PC-3 (cell line): ENCODE measurements at regions not wholly inside any gene's neighbourhood (a gene's known extent, or its start where the extent isn't known, plus 50 kb on each side); places are given as distances from the start of the nearest gene placed in this dataset.

ENCODE experiments used
- ATAC-seq: fragments of 200-7000 bp; cut with Tn5 transposase; 2 replicates; pipeline ENCODE4 v1.9.1; 2020; ENCODE audit warnings: mild to moderate bottlenecking, moderate library complexity
- BruUV-seq: library from RNA; stranded (reverse); fragments of 400-500 nt; replicated peaks from 2 replicates; lab custom pipeline; 2021; lab: Mats Ljungman, UMichigan
- CTCF ChIA-PET: fragments of 300-600 bp; sonication (Branson Sonifier 250); formaldehyde crosslinking; loops from one replicate; lab custom pipeline; 2022; ENCODE audit warnings: antibody characterized with exemption; lab: Charles Lee
- POLR2A ChIA-PET: fragments of 300-600 bp; sonication (Branson Sonifier 250); formaldehyde crosslinking; loops from one replicate; lab custom pipeline; 2022; ENCODE audit warnings: antibody characterized with exemption; ENCODE audit not compliant: unreplicated experiment; lab: Charles Lee
- DNase-seq: peaks from one replicate; pipeline ENCODE4 v3.0.0-alpha.2; 2015
- H2AFZ ChIP-seq: fragments of 300-600 bp; sonication (generic); 2 replicates; pipeline ENCODE4 v1.6.0; 2016; ENCODE audit warnings: antibody characterized with exemption, low read length
- H3F3A ChIP-seq: fragments of 300-600 bp; sonication (generic); one replicate; pipeline ENCODE4 v1.6.0; 2017; ENCODE audit warnings: antibody characterized with exemption, low read length, control low read depth, mild to moderate bottlenecking; ENCODE audit not compliant: unreplicated experiment
- H3K27ac ChIP-seq: fragments of 300-600 bp; sonication (generic); 2 replicates; pipeline ENCODE4 v1.5.1; 2016; ENCODE audit warnings: mild to moderate bottlenecking, low read length
- H3K27me3 ChIP-seq: fragments of 300-600 bp; sonication (generic); 2 replicates; pipeline ENCODE4 v1.6.1; 2016; ENCODE audit warnings: low read length, mixed read lengths
- H3K36me3 ChIP-seq: fragments of 300-600 bp; sonication (generic); 2 replicates; pipeline ENCODE4 v1.6.1; 2016; ENCODE audit warnings: low read depth, mixed run types, low read length, mixed read lengths
- H3K4me1 ChIP-seq: fragments of 300-600 bp; sonication (generic); 2 replicates; pipeline ENCODE4 v1.5.1; 2016; ENCODE audit warnings: low read length; ENCODE audit not compliant: insufficient read depth
- H3K4me2 ChIP-seq: fragments of 300-600 bp; sonication (generic); 2 replicates; pipeline ENCODE4 v1.6.0; 2016; ENCODE audit warnings: low read length
- H3K4me3 ChIP-seq: fragments of 300-600 bp; sonication (generic); 2 replicates; pipeline ENCODE4 v1.5.1; 2016; ENCODE audit warnings: mild to moderate bottlenecking, low read length, mixed read lengths
- H3K79me2 ChIP-seq: fragments of 300-600 bp; sonication (generic); 2 replicates; pipeline ENCODE4 v1.6.1; 2017; ENCODE audit warnings: low read length, mixed read lengths
- H3K9ac ChIP-seq: fragments of 300-600 bp; sonication (generic); 2 replicates; pipeline ENCODE4 v1.6.0; 2016; ENCODE audit warnings: mild to moderate bottlenecking, low read length
- H3K9me2 ChIP-seq: fragments of 300-600 bp; sonication (generic); replicated peaks from 2 replicates; pipeline ENCODE4 v1.6.1; 2016; ENCODE audit warnings: mixed run types, low read length, mixed read lengths
- H3K9me3 ChIP-seq: fragments of 300-600 bp; sonication (generic); 2 replicates; pipeline ENCODE4 v1.6.1; 2016; ENCODE audit warnings: low read length, mixed read lengths
- H4K20me1 ChIP-seq: fragments of 300-600 bp; sonication (generic); 2 replicates; pipeline ENCODE4 v1.6.1; 2016; ENCODE audit warnings: low read length, mixed read lengths
- EZH2 ChIP-seq: fragments of 300-600 bp; sonication (generic); IDR thresholded peaks from one replicate; pipeline ENCODE4 v1.6.1; 2017; ENCODE audit warnings: antibody characterized with exemption, mild to moderate bottlenecking, low read length; ENCODE audit not compliant: unreplicated experiment
- EZH2phosphoT487 ChIP-seq: fragments of 300-600 bp; sonication (generic); IDR thresholded peaks from 2 replicates; pipeline ENCODE4 v1.6.1; 2018; ENCODE audit warnings: mild to moderate bottlenecking, antibody characterized with exemption, low read length, borderline replicate concordance
- intact Hi-C: fragments of 100-400 bp; cut with micrococcal nuclease; formaldehyde crosslinking; loops from 2 replicates; pipeline ENCODE4 v1.9.0; 2023
- TF ChIP-seq, protein P1 (sequence below): fragments of 300-600 bp; sonication (generic); conservative IDR thresholded peaks from 2 replicates; pipeline ENCODE4 v1.5.1; 2017; ENCODE audit warnings: antibody characterized with exemption, low read depth, mild to moderate bottlenecking, low read length

DNA sequence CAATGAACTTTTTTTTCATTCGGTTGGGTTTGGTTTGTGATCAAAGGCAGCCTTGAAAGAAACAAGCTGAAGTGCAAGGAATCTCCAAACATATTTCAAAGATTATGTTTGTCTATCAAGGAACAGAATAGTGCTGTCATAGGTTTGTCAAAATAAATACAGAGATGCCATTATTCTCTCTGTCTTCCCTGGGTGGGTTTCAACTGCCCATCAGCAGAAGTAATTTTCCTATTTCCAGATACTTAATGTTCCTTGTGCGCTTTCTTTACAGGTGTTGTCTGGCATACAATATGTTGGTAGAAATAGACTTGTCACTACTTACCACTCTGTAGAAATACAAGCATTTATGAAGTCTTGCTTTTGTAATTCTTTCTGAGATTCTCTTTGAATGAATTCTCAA lies 294.9 kb downstream of the PDHA2 start:
- Histone ChIP-seq H4K20me1 (no peaks in the 10 kb centered on the region), H3F3A (no peaks in the 10 kb centered on the region), H3K9me3 (no peaks in the 10 kb centered on the region), H3K27ac (no peak overlapping the region), H3K4me1 (no peaks in the 10 kb centered on the region), H3K9me2 (no peaks in the 10 kb centered on the region), H3K4me2 (no peak overlapping the region), H3K4me3 (no peak overlapping the region), H3K27me3 (no peaks in the 10 kb centered on the region), H3K36me3 (no peaks in the 10 kb centered on the region), H2AFZ (no peak overlapping the region), H3K79me2 (no peaks in the 10 kb centered on the region), H3K9ac (no peak overlapping the region)
- CTCF ChIA-PET = no interaction called here
- DNase-seq (no peak), ATAC-seq (no peak)
- TF ChIP-seq, protein P1, sequence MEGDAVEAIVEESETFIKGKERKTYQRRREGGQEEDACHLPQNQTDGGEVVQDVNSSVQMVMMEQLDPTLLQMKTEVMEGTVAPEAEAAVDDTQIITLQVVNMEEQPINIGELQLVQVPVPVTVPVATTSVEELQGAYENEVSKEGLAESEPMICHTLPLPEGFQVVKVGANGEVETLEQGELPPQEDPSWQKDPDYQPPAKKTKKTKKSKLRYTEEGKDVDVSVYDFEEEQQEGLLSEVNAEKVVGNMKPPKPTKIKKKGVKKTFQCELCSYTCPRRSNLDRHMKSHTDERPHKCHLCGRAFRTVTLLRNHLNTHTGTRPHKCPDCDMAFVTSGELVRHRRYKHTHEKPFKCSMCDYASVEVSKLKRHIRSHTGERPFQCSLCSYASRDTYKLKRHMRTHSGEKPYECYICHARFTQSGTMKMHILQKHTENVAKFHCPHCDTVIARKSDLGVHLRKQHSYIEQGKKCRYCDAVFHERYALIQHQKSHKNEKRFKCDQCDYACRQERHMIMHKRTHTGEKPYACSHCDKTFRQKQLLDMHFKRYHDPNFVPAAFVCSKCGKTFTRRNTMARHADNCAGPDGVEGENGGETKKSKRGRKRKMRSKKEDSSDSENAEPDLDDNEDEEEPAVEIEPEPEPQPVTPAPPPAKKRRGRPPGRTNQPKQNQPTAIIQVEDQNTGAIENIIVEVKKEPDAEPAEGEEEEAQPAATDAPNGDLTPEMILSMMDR = no peak
- no peak for TF ChIP-seq EZH2
- no peak for TF ChIP-seq EZH2phosphoT487
- POLR2A ChIA-PET = interaction anchor here (0.7 kb wide), 1 partner anchor 869 kb away, joined by 9 read pairs; no protein-coding TSS in a partner anchor
- no TSS peak for BruUV-seq
- intact Hi-C loops = no loop called here

GRCh38 chr4:96136056-96136455 lies 296.2 kb downstream of the PDHA2 start:
- Histone ChIP-seq H3F3A (no peaks in the 10 kb centered on the region), H3K9ac (no peak overlapping the region), H3K27ac (no peak overlapping the region), H3K36me3 (no peaks in the 10 kb centered on the region), H3K27me3 (no peaks in the 10 kb centered on the region), H3K9me3 (no peaks in the 10 kb centered on the region), H3K79me2 (no peaks in the 10 kb centered on the region), H3K9me2 (no peaks in the 10 kb centered on the region), H3K4me3 (no peak overlapping the region), H3K4me1 (no peaks in the 10 kb centered on the region), H2AFZ (no peak overlapping the region), H3K4me2 (no peak overlapping the region), H4K20me1 (no peaks in the 10 kb centered on the region)
- DNase-seq (no peak), ATAC-seq (no peak)
- ChIA-PET POLR2A (no interaction called here), CTCF (no interaction called here)
- no TSS peak for BruUV-seq
- TF ChIP-seq EZH2phosphoT487 = no peak
- TF ChIP-seq, protein P1 = no peak
- no peak for TF ChIP-seq EZH2
- intact Hi-C loops = no loop called here

DNA sequence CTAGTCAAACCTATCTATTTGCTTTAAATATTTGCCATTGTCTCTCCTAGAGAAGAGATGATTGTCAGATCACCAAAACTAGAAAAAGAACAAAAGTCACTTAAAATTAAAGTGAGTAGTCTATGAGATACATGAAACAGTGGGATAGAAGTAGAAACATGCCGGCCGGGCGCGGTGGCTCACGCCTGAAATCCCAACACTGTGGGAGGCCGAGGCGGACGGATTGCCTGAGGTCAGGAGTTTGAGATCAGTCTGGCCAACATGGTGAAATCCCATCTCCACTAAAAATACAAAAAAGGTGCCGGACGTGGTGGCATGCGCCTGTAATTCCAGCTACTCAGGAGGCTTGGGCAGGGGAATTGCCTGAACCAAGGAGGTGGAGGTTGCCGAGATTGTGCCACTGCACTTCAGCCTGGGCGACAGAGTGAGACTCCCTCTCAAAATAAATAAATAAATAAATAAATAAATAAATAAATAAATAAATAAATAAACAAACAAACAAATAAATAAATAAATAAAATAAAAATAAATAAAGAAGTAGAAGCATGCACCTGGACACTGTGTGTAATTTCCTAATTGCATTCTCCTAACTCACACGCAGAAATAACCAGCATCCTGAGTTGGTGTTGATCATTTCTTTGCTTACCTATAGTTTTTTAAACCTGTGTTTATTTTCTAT lies 299.5 kb downstream of the PDHA2 start:
- Histone ChIP-seq H3K79me2 (no peaks in the 10 kb centered on the region), H3K36me3 (no peaks in the 10 kb centered on the region), H3K4me1 (no peaks in the 10 kb centered on the region), H3K27me3 (no peaks in the 10 kb centered on the region), H2AFZ (no peak overlapping the region), H4K20me1 (no peaks in the 10 kb centered on the region), H3K9me2 (no peaks in the 10 kb centered on the region), H3K27ac (no peak overlapping the region), H3K4me2 (no peak overlapping the region), H3F3A (no peaks in the 10 kb centered on the region), H3K4me3 (no peak overlapping the region), H3K9me3 (no peaks in the 10 kb centered on the region), H3K9ac (no peak overlapping the region)
- TF ChIP-seq, protein P1 = no peak
- TF ChIP-seq EZH2phosphoT487 (no peak), EZH2 (no peak)
- no TSS peak for BruUV-seq
- ATAC-seq (no peak), DNase-seq (no peak)
- CTCF ChIA-PET = no interaction called here
- POLR2A ChIA-PET = no interaction called here
- intact Hi-C loops = no loop called here
